K562 (cell line): ENCODE measurements at regions not wholly inside any gene's neighbourhood (a gene's known extent, or its start where the extent isn't known, plus 50 kb on each side); places are given as distances from the start of the nearest gene placed in this dataset.

Experiments used
- CBX5 ChIP-seq: IDR thresholded peaks from 2 replicates; pipeline ENCODE4 v1.6.1; 2014; ENCODE audit warnings: low read depth, borderline replicate concordance
- EP300 ChIP-seq: IDR thresholded peaks from 2 replicates; pipeline ENCODE4 v1.6.1; 2012; ENCODE audit warnings: low read length, improper control_type of control experiment
- FOXP1 ChIP-seq: sonication (generic); formaldehyde crosslinking; IDR thresholded peaks from 2 replicates; pipeline ENCODE4 v1.8.0; 2022; ENCODE audit warnings: mild to moderate bottlenecking, missing genetic modification reagents
- NFRKB ChIP-seq: fragments of 450-650 bp; IDR thresholded peaks from 2 replicates; pipeline ENCODE4 v1.6.1; 2016; ENCODE audit warnings: low read depth
- ZBTB1 ChIP-seq: sonication (generic); formaldehyde crosslinking; IDR thresholded peaks from 2 replicates; pipeline ENCODE4 v1.8.1; 2023; ENCODE audit warnings: missing genetic modification reagents, low read depth, mild to moderate bottlenecking, borderline replicate concordance
- TF ChIP-seq, protein P1 (sequence below): sonication (generic); formaldehyde crosslinking; IDR thresholded peaks from 2 replicates; pipeline ENCODE4 v1.9.0; 2022; ENCODE audit warnings: mild to moderate bottlenecking, missing genetic modification reagents
- TF ChIP-seq, protein P2 (sequence below), 2 experiments: fragments of 450-650 bp in 1 of 2; IDR thresholded peaks; 2 replicates each; pipeline ENCODE4 v1.6.1; 2011 to 2017; ENCODE audit warnings: low read depth in 2 of 2, antibody characterized with exemption in 1 of 2, borderline replicate concordance in 1 of 2, low read length in 1 of 2, mild to moderate bottlenecking in 1 of 2, mixed read lengths in 1 of 2; ENCODE audit not compliant: control insufficient read depth in 1 of 2
- TF ChIP-seq, protein P3 (sequence below), 3 experiments: IDR thresholded peaks in 2 of 3; conservative IDR thresholded peaks in 1 of 3; 2 replicates each; pipeline ENCODE4 v1.5.1; 2011 to 2012; ENCODE audit warnings: low read length in 3 of 3, mild to moderate bottlenecking in 3 of 3, control low read depth in 2 of 3, improper control_type of control experiment in 1 of 3, inconsistent platforms in 1 of 3, low read depth in 1 of 3, mixed read lengths in 1 of 3, moderate library complexity in 1 of 3; ENCODE audit not compliant: insufficient read depth in 2 of 3

DNA sequence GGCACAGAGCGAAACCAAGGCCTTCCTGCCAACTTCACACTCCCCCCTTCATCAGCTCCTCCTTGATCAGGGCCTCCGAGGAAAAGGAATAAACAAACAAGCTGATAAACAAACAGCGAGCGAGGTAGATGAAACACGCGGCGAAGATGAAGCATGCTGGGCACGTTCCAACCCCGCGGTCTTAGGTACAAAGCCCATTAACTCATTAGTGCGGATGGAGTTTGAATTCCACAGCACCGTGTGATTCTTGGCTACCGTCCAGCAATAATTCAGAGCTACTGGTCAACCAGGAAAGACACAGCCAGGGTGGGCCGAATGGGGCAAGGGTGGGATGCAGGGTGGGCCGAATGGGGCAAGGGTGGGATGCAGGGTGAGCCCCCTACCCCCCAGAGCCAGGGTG is 67.3 kb downstream of the RBFOX3 start:
- TF ChIP-seq, protein P1, sequence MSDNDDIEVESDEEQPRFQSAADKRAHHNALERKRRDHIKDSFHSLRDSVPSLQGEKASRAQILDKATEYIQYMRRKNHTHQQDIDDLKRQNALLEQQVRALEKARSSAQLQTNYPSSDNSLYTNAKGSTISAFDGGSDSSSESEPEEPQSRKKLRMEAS (CRISPR knock-in tag), result no peak
- TF ChIP-seq NFRKB (no peak), FOXP1 (CRISPR knock-in tag) (no peak), ZBTB1 (CRISPR knock-in tag) (no peak), EP300 (no peak), CBX5 (no peak)
- TF ChIP-seq, protein P2, sequence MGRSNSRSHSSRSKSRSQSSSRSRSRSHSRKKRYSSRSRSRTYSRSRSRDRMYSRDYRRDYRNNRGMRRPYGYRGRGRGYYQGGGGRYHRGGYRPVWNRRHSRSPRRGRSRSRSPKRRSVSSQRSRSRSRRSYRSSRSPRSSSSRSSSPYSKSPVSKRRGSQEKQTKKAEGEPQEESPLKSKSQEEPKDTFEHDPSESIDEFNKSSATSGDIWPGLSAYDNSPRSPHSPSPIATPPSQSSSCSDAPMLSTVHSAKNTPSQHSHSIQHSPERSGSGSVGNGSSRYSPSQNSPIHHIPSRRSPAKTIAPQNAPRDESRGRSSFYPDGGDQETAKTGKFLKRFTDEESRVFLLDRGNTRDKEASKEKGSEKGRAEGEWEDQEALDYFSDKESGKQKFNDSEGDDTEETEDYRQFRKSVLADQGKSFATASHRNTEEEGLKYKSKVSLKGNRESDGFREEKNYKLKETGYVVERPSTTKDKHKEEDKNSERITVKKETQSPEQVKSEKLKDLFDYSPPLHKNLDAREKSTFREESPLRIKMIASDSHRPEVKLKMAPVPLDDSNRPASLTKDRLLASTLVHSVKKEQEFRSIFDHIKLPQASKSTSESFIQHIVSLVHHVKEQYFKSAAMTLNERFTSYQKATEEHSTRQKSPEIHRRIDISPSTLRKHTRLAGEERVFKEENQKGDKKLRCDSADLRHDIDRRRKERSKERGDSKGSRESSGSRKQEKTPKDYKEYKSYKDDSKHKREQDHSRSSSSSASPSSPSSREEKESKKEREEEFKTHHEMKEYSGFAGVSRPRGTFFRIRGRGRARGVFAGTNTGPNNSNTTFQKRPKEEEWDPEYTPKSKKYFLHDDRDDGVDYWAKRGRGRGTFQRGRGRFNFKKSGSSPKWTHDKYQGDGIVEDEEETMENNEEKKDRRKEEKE (IDR thresholded peaks at IDR 0.05; ENCODE audit: borderline replicate concordance in 1 of 2, control insufficient read depth in 1 of 2, low read depth in 2 of 2, low read length in 1 of 2), result no peak
- TF ChIP-seq, protein P3, sequence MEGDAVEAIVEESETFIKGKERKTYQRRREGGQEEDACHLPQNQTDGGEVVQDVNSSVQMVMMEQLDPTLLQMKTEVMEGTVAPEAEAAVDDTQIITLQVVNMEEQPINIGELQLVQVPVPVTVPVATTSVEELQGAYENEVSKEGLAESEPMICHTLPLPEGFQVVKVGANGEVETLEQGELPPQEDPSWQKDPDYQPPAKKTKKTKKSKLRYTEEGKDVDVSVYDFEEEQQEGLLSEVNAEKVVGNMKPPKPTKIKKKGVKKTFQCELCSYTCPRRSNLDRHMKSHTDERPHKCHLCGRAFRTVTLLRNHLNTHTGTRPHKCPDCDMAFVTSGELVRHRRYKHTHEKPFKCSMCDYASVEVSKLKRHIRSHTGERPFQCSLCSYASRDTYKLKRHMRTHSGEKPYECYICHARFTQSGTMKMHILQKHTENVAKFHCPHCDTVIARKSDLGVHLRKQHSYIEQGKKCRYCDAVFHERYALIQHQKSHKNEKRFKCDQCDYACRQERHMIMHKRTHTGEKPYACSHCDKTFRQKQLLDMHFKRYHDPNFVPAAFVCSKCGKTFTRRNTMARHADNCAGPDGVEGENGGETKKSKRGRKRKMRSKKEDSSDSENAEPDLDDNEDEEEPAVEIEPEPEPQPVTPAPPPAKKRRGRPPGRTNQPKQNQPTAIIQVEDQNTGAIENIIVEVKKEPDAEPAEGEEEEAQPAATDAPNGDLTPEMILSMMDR (IDR thresholded peaks at IDR 0.05 in 2 of 3, conservative IDR thresholded peaks at IDR 0.05 in 1 of 3; ENCODE audit: insufficient read depth in 2 of 3, low read depth in 1 of 3, low read length in 3 of 3), result no peak
